ENCODE measurements at regions not wholly inside any gene's neighbourhood (a gene's known extent, or its start where the extent isn't known, plus 50 kb on each side); places are given as distances from the start of the nearest gene placed in this dataset.
"Not testable (repeated sequence)": the region's sequence is repeated elsewhere in the genome, so short reads cannot be mapped to it uniquely, and the experiment has no call there.

GRCh38 chr9:40910995-40911394 is 217.5 kb downstream of the FOXD4L6 start:
- TF ChIP-seq CTCF (conservative IDR thresholded peaks at IDR 0.05; ENCODE audit: low read length); EZH2phosphoT487 (IDR thresholded peaks at IDR 0.05; ENCODE audit: borderline replicate concordance, low read depth, low read length): not testable (repeated sequence)

Measured in OCI-LY7 (cell line).